GM12878 (cell line): ENCODE measurements at regions not wholly inside any gene's neighbourhood (a gene's known extent, or its start where the extent isn't known, plus 50 kb on each side); places are given as distances from the start of the nearest gene placed in this dataset.

ENCODE experiments used
- ATAC-seq: fragments of 200-7000 bp; cut with Tn5 transposase; 3 replicates; pipeline ENCODE4 v1.9.1; 2020; ENCODE audit warnings: mild to moderate bottlenecking, moderate library complexity
- BruUV-seq: library from RNA; stranded (reverse); fragments of 400-500 nt; replicated peaks from 2 replicates; lab custom pipeline; 2021; lab: Mats Ljungman, UMichigan
- CTCF ChIA-PET: fragments of 300-600 bp; sonication (Branson Sonifier 250); formaldehyde crosslinking; extraction: SDS; loops from one replicate; lab custom pipeline; 2021; ENCODE audit warnings: inconsistent platforms; lab: Yijun Ruan, JAX
- POLR2A ChIA-PET: fragments of 350-600 bp; formaldehyde crosslinking; extraction: SDS; loops from one replicate; lab custom pipeline; 2021; ENCODE audit warnings: inconsistent platforms; lab: Charles Lee
- RAD21 ChIA-PET: fragments of 300-600 bp; sonication (Branson Sonifier 250); formaldehyde crosslinking; loops from one replicate; lab custom pipeline; 2023; ENCODE audit warnings: antibody characterized with exemption; ENCODE audit not compliant: unreplicated experiment; lab: Charles Lee
- SMC1A ChIA-PET: fragments of 300-600 bp; sonication (Branson Sonifier 250); formaldehyde crosslinking; loops from one replicate; lab custom pipeline; 2023; ENCODE audit not compliant: unreplicated experiment, uncharacterized antibody; lab: Charles Lee
- DNase-seq: peaks from one replicate; pipeline ENCODE4 v3.0.0-alpha.2; 2011; ENCODE audit warnings: low read depth, low spot score
- FAIRE-seq: peaks from 3 replicates; lab custom pipeline; 2011; peaks lifted over from hg19 to GRCh38; lab: Jason Lieb, UNC
- H2AFZ ChIP-seq: 2 replicates; pipeline ENCODE4 v1.6.0; 2011; ENCODE audit warnings: low read depth, low read length, control low read depth; ENCODE audit not compliant: control insufficient read depth
- H3K27ac ChIP-seq: 2 replicates; pipeline ENCODE4 v1.5.1; 2011; ENCODE audit warnings: control low read depth; ENCODE audit not compliant: control insufficient read depth, insufficient read depth
- H3K27me3 ChIP-seq, 2 experiments: replicated peaks in 1 of 2; 2 replicates each; pipeline versions ENCODE4 v1.6.0 to v1.6.1; 2011; ENCODE audit warnings: low read length in 1 of 2; ENCODE audit not compliant: control insufficient read depth in 2 of 2, insufficient read depth in 2 of 2
- H3K36me3 ChIP-seq, 2 experiments: 2 replicates each; pipeline ENCODE4 v1.5.1; 2011; ENCODE audit warnings: low read length in 1 of 2; ENCODE audit not compliant: control insufficient read depth in 2 of 2, insufficient read depth in 2 of 2
- H3K4me1 ChIP-seq: 2 replicates; pipeline ENCODE4 v1.6.1; 2011; ENCODE audit warnings: mild to moderate bottlenecking, low read length, moderate library complexity, mixed read lengths; ENCODE audit not compliant: control insufficient read depth, insufficient read depth
- H3K4me2 ChIP-seq: 2 replicates; pipeline ENCODE4 v1.6.0; 2011; ENCODE audit warnings: control low read depth; ENCODE audit not compliant: control insufficient read depth, insufficient read depth
- H3K4me3 ChIP-seq: fragments of 200-600 bp; sonication (generic); 2 replicates; pipeline ENCODE4 v1.5.1; 2016
- H3K79me2 ChIP-seq: 2 replicates; pipeline ENCODE4 v1.6.0; 2011; ENCODE audit warnings: low read length; ENCODE audit not compliant: control insufficient read depth, insufficient read depth
- H3K9ac ChIP-seq: 2 replicates; pipeline ENCODE4 v1.8.0; 2011; ENCODE audit warnings: low read length, control low read depth, mixed read lengths; ENCODE audit not compliant: control insufficient read depth, insufficient read depth
- H3K9me3 ChIP-seq: replicated peaks from 3 replicates; pipeline ENCODE4 v1.5.1; 2011; ENCODE audit warnings: mild to moderate bottlenecking, low read length; ENCODE audit not compliant: control insufficient read depth, insufficient read depth
- H4K20me1 ChIP-seq: 2 replicates; pipeline ENCODE4 v1.6.0; 2011; ENCODE audit not compliant: control insufficient read depth, insufficient read depth
- IRF4 ChIP-seq: IDR thresholded peaks from 2 replicates; pipeline ENCODE4 v1.6.1; 2011; ENCODE audit warnings: low read depth, low read length
- MYC ChIP-seq: IDR thresholded peaks from 2 replicates; pipeline ENCODE4 v1.6.1; 2011; ENCODE audit warnings: mild to moderate bottlenecking, low read length, moderate library complexity, inconsistent platforms; ENCODE audit not compliant: insufficient read depth, insufficient replicate concordance, insufficient read length, severe bottlenecking
- NR2C1 ChIP-seq: fragments of 450-650 bp; IDR thresholded peaks from 2 replicates; pipeline ENCODE4 v1.6.1; 2017; ENCODE audit warnings: antibody characterized with exemption, mild to moderate bottlenecking, moderate library complexity
- POLR2AphosphoS2 ChIP-seq: IDR thresholded peaks from 2 replicates; pipeline ENCODE4 v1.6.1; 2011; ENCODE audit warnings: low read depth, mild to moderate bottlenecking, low read length, improper control_type of control experiment, moderate library complexity
- RCOR1 ChIP-seq: conservative IDR thresholded peaks from 2 replicates; pipeline ENCODE4 v1.6.1; 2012; ENCODE audit warnings: low read depth, low read length, improper control_type of control experiment
- SIX5 ChIP-seq: IDR thresholded peaks from 2 replicates; pipeline ENCODE4 v1.6.1; 2011; ENCODE audit warnings: mild to moderate bottlenecking, low read depth, low read length, moderate library complexity; ENCODE audit not compliant: severe bottlenecking
- SMAD1 ChIP-seq: fragments of 450-650 bp; IDR thresholded peaks from 2 replicates; pipeline ENCODE4 v1.6.1; 2018; ENCODE audit warnings: mild to moderate bottlenecking, low read depth; ENCODE audit not compliant: partially characterized antibody
- ZNF24 ChIP-seq: fragments of 450-650 bp; IDR thresholded peaks from 2 replicates; pipeline ENCODE4 v1.6.1; 2017; ENCODE audit warnings: antibody characterized with exemption, mild to moderate bottlenecking
- ZNF622 ChIP-seq: fragments of 450-650 bp; IDR thresholded peaks from 2 replicates; pipeline ENCODE4 v1.6.1; 2017; ENCODE audit warnings: mild to moderate bottlenecking, inconsistent platforms
- WGBS: methylation state at CpG from one replicate; pipeline ENCODE4 v1.1.6; 2016; ENCODE audit warnings: low lambda C conversion rate; ENCODE audit not compliant: insufficient replicate concordance, insufficient coverage; ENCODE audit errors: missing lambda C conversion rate; 5-methylcytosine and 5-hydroxymethylcytosine counted together
- in situ Hi-C: fragments of 300-500 bp; cut with MboI; formaldehyde crosslinking; loops from 9 replicates; pipeline ENCODE4 v1.14.3; 2018; ENCODE audit warnings: mixed read lengths
- intact Hi-C: fragments of 100-400 bp; cut with micrococcal nuclease; formaldehyde crosslinking; loops from one replicate; pipeline ENCODE4 v1.14.2; 2022; ENCODE audit not compliant: unreplicated experiment
- TF ChIP-seq, protein P1 (sequence below): IDR thresholded peaks from 2 replicates; pipeline ENCODE4 v1.6.1; 2012; ENCODE audit warnings: low read length, inconsistent platforms
- TF ChIP-seq, protein P2 (sequence below): fragments of 450-650 bp; IDR thresholded peaks from 2 replicates; pipeline ENCODE4 v1.6.1; 2016; ENCODE audit warnings: mild to moderate bottlenecking

DNA sequence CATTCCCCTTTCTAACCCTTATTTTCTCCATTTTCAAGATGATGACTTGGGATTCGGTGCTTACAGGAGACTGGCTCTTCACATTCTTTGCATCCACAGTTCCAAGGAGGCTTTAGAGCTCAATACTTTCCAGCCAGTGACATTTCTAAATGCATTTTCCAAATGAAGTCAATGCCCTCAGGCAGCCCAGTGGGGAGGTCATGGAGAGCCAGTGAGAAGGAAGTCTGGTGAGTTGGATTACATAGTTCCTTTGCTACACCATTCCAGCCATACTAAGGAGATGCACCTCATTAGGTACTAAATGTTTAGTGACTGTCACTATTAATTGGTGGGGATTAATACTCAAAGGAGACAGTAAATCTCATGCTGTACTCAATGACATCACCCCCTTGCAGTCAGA, 248.1 kb downstream of the LRRN1 start (continued):
- TF ChIP-seq NR2C1 (no peak), ZNF622 (no peak), POLR2AphosphoS2 (no peak), RCOR1 (no peak), MYC (no peak), SMAD1 (no peak)
- TF ChIP-seq, protein P1, sequence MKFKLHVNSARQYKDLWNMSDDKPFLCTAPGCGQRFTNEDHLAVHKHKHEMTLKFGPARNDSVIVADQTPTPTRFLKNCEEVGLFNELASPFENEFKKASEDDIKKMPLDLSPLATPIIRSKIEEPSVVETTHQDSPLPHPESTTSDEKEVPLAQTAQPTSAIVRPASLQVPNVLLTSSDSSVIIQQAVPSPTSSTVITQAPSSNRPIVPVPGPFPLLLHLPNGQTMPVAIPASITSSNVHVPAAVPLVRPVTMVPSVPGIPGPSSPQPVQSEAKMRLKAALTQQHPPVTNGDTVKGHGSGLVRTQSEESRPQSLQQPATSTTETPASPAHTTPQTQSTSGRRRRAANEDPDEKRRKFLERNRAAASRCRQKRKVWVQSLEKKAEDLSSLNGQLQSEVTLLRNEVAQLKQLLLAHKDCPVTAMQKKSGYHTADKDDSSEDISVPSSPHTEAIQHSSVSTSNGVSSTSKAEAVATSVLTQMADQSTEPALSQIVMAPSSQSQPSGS = no peak
- TF ChIP-seq, protein P2, sequence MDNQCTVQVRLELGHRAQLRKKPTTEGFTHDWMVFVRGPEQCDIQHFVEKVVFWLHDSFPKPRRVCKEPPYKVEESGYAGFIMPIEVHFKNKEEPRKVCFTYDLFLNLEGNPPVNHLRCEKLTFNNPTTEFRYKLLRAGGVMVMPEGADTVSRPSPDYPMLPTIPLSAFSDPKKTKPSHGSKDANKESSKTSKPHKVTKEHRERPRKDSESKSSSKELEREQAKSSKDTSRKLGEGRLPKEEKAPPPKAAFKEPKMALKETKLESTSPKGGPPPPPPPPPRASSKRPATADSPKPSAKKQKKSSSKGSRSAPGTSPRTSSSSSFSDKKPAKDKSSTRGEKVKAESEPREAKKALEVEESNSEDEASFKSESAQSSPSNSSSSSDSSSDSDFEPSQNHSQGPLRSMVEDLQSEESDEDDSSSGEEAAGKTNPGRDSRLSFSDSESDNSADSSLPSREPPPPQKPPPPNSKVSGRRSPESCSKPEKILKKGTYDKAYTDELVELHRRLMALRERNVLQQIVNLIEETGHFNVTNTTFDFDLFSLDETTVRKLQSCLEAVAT = no peak
- TF ChIP-seq, all 136 proteins: peak for 0

DNA sequence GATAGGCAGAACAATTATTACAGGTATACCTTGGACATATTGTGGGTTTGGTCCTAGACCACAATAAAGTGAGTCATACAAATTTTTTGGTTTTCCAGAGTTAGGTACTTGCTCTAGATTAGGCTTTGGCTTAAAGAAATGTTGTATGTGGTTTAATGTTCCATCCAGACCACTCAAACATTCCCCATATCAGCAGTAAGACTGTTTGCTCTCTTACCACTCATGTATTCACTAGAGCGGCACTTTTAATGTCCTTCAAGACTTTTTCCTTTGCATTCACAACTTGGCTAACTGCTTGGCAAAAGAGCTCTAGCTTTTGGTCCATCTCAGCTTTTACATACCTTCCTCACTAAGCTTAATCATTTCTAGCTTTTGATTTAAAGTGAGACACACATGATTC, 250.5 kb upstream of the SETMAR start:
- in situ Hi-C loops = no loop called here
- SMC1A ChIA-PET = interaction anchor here (1.1 kb wide), 1 partner anchor 213 kb away, joined by 4 read pairs; no protein-coding TSS in a partner anchor
- BruUV-seq = no TSS peak
- no peak for TF ChIP-seq IRF4
- no peak for TF ChIP-seq SIX5
- TF ChIP-seq ZNF24 = no peak
- no peak for TF ChIP-seq ZNF622
- Histone ChIP-seq H3K27me3 (no peaks in the 10 kb centered on the region), H2AFZ (no peak overlapping the region), H3K27ac (no peak overlapping the region), H3K4me2 (no peak overlapping the region), H3K79me2 (no peaks in the 10 kb centered on the region), H3K4me1 (no peaks in the 10 kb centered on the region), H3K4me3 (no peak overlapping the region), H4K20me1 (no peaks in the 10 kb centered on the region), H3K9ac (no peak overlapping the region), H3K9me3 (no peaks in the 10 kb centered on the region), H3K36me3 (no peaks in the 10 kb centered on the region)
- intact Hi-C loops = no loop called here
- 41% methylated on average over 1 of the region's 1 CpG for WGBS
- POLR2A ChIA-PET = no interaction called here
- CTCF ChIA-PET = no interaction called here
- FAIRE-seq = no peak
- no peak for ATAC-seq
- RAD21 ChIA-PET = no interaction called here
- DNase-seq = no peak
